Fibroblast of the aortic adventitia (primary cell): ENCODE measurements at regions not wholly inside any gene's neighbourhood (a gene's known extent, or its start where the extent isn't known, plus 50 kb on each side); places are given as distances from the start of the nearest gene placed in this dataset.
"Not testable (repeated sequence)": the region's sequence is repeated elsewhere in the genome, so short reads cannot be mapped to it uniquely, and the experiment has no call there.

ENCODE experiments used
- DNase-seq: peaks from one replicate; pipeline ENCODE4 v3.0.0-alpha.2; 2010; ENCODE audit warnings: low read depth
- H3K4me3 ChIP-seq: 2 replicates; pipeline ENCODE4 v1.5.1; 2011; ENCODE audit warnings: low read depth, mild to moderate bottlenecking, control low read depth, low read length, moderate library complexity
- TF ChIP-seq, protein P1 (sequence below): IDR thresholded peaks from 2 replicates; pipeline ENCODE4 v1.5.1; 2011; ENCODE audit warnings: mild to moderate bottlenecking, low read length, control low read depth, inconsistent platforms; ENCODE audit not compliant: insufficient read depth

DNA sequence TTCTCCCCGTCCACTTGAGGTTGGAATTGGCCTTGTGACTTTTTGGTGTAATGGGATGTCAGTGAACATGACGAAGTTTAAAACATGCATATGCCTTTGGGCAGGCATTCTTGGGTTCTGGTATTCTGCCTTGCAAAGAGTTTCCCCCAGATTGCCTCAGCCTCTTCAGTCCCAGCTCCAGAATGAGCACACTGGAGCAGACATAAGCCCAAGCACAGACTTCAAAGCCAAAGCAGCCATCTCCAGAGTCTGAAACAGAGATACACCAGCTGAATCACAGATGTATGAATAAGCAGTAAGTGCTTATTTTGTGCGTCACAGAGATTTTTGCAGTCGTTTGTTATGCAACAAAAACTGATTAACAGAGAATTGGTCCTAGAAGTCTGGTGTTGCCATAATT, 546.0 kb downstream of the FRK start:
- DNase-seq, result peak; percentile 12
- TF ChIP-seq, protein P1, sequence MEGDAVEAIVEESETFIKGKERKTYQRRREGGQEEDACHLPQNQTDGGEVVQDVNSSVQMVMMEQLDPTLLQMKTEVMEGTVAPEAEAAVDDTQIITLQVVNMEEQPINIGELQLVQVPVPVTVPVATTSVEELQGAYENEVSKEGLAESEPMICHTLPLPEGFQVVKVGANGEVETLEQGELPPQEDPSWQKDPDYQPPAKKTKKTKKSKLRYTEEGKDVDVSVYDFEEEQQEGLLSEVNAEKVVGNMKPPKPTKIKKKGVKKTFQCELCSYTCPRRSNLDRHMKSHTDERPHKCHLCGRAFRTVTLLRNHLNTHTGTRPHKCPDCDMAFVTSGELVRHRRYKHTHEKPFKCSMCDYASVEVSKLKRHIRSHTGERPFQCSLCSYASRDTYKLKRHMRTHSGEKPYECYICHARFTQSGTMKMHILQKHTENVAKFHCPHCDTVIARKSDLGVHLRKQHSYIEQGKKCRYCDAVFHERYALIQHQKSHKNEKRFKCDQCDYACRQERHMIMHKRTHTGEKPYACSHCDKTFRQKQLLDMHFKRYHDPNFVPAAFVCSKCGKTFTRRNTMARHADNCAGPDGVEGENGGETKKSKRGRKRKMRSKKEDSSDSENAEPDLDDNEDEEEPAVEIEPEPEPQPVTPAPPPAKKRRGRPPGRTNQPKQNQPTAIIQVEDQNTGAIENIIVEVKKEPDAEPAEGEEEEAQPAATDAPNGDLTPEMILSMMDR, result no peak
- H3K4me3 ChIP-seq, result no peak overlapping the region

DNA sequence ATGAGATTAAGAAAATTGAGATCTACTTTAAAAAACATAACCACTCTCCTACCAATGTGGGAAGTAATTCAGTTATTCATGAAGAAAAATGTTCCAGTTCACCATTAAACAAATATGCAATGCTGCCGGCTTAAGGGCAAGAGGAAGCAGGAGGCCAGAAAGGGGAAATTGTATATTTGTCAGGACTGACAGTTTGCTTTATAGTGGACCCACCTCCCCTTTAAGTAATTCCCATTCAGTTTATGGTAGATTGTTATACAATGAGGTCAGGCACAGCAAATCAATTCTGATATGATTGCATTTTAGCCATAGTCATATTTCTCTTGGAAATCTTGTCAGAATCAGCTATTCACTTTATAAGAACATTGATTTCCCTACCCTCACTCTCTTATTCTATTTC, 547.8 kb downstream of the FRK start:
- no peak overlapping the region for H3K4me3 ChIP-seq
- no peak for DNase-seq
- TF ChIP-seq, protein P1, result no peak

DNA sequence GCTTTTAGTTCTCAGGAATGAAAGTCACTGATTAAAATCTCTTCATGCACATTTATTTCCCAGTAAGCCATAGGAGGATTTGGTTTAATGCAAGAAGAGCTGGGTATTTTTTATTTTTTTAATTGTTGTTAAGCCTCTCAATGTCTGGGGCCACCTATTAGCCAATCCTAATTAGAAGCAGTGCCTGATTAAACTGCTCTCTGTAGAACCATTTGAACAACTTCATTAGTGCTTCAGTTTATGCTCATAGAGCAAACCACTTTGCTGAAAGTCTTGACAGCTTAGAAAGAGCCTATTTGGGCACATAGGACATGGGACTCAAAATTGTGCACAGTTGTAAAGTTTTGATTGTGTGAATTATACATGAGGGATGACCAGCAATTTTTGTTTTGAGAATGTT, 548.9 kb downstream of the FRK start:
- no peak for DNase-seq
- TF ChIP-seq, protein P1, result no peak
- H3K4me3 ChIP-seq, result no peak overlapping the region

DNA sequence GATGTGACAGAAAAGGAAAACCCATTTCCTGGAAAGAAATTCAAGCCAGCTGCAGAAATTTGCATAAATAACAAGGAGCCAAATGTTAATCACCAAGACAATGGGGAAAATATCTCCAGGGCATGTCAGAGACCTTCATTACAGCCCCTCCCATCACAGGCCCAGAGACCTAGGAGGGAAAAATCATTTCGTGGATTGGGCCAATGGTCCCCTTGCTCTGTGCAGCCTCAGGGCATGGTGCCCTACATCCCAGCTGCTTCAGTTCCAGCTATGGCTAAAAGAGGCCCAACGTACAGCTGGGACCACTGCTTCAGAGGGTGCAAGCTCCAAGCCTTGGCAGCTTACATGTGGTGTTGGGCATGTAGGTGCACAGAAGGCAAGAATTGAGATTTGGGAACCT, 558.3 kb downstream of the FRK start:
- not testable (repeated sequence) for DNase-seq, H3K4me3 ChIP-seq

DNA sequence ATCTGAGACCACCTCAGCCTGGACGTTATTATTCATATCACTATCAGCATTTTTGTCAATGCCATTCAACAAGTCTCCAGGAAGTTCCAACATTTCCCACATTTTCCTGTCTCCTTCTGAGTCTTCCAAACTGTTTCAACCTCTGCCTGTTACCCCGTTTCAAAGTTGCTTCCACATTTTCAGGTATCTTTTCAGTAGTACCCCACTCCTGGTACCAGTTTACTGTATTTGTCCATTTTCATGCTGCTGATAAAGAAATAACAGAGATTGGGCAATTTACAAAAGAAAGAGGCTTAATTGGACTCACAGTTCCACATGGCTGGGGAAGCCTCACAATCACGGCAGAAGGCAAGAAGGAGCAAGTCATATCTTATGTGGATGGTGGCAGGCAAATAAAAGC, 565.5 kb downstream of the FRK start:
- TF ChIP-seq, protein P1, result no peak
- no peak overlapping the region for H3K4me3 ChIP-seq
- DNase-seq, result no peak

DNA sequence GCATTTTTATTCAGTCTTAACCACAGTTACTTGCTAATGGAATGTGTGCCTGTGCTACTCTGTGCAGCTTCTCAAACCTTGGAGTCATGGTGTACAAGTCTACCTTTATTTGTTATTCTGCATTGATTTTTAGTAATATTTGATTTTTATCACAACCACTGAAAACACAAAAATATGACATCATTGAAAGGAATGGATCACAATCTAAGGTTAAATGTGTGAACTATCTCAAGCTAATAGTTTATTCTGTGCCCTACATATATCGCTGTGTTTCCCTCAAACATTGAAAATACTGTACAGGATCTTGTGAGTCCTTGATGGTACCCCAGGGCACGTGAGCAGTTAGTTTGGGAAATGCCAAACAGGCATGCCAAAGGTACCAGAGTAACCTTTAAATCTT, 573.4 kb downstream of the FRK start:
- no peak overlapping the region for H3K4me3 ChIP-seq
- TF ChIP-seq, protein P1, result no peak
- DNase-seq, result no peak

DNA sequence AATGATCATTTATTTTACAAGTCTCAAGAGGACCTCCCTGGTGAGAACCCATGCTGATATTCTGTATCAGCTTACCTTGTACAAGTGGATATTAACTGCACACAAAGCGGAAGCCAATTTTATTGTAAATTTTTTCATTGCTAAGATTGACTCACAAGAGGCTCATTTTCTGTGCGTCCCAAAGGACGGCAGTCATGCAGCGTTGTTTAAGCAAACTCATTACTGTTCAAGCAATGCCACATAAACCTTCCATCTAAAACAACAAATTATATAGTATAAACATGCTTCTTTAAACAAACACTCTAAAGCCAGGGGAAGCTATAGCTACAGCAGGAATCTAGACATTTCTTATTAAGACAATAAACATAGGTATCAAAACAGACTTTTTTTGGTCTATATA, 575.3 kb downstream of the FRK start:
- no peak overlapping the region for H3K4me3 ChIP-seq
- TF ChIP-seq, protein P1, result no peak
- DNase-seq, result no peak

DNA sequence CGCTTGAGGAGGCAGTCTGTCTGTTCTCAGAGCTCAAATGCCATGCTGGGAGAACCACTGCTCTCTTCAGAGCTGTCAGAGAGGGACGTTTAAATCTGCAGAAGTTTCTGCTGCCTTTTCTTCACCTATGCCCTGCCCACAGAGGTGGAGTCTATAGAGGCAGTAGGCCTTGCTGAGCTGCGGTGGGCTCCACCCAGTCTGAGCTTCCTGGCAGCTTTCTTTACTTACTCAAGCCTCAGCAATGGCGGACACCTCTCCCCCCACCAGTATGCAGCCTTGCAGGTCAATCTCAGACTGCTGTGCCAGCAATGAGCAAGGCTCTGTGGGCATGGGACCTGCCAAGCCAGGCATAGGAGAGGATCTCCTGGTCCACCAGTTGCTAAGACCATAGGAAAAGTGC, 580.1 kb downstream of the FRK start:
- H3K4me3 ChIP-seq, DNase-seq: not testable (repeated sequence)
